ENCODE measurements at regions not wholly inside any gene's neighbourhood (a gene's known extent, or its start where the extent isn't known, plus 50 kb on each side); places are given as distances from the start of the nearest gene placed in this dataset.

GRCh38 chr12:123033392-123034021 lies 53.0 kb downstream of the ARL6IP4 start:
- TF ChIP-seq CTCF (IDR thresholded peaks at IDR 0.05 in 2 of 3, conservative IDR thresholded peaks at IDR 0.05 in 1 of 3; ENCODE audit: borderline replicate concordance in 1 of 3, insufficient read depth in 1 of 3, low read depth in 2 of 3, low read length in 2 of 3) (no peak), MAX (IDR thresholded peaks at IDR 0.05) (no peak), CEBPB (IDR thresholded peaks at IDR 0.05; ENCODE audit: low read depth) (no peak)

Data from HCT116 (cell line).